K562 (cell line): ENCODE measurements at regions not wholly inside any gene's neighbourhood (a gene's known extent, or its start where the extent isn't known, plus 50 kb on each side); places are given as distances from the start of the nearest gene placed in this dataset.

Experiments used
- ATF2 ChIP-seq: sonication (generic); formaldehyde crosslinking; IDR thresholded peaks from 2 replicates; pipeline ENCODE4 v1.8.1; 2022; ENCODE audit warnings: missing genetic modification reagents
- CTCF ChIP-seq, 3 experiments: IDR thresholded peaks in 2 of 3; conservative IDR thresholded peaks in 1 of 3; 2 replicates each; pipeline ENCODE4 v1.5.1; 2011 to 2012; ENCODE audit warnings: low read length in 3 of 3, mild to moderate bottlenecking in 3 of 3, control low read depth in 2 of 3, improper control_type of control experiment in 1 of 3, inconsistent platforms in 1 of 3, low read depth in 1 of 3, mixed read lengths in 1 of 3, moderate library complexity in 1 of 3; ENCODE audit not compliant: insufficient read depth in 2 of 3
- FOXM1 ChIP-seq, 2 experiments: fragments of 450-650 bp in 1 of 2; sonication (generic) in 1 of 2; formaldehyde crosslinking in 1 of 2; IDR thresholded peaks; 2 replicates each; pipeline versions ENCODE4 v1.6.1 to v1.9.0; 2017 to 2022; ENCODE audit warnings: low read depth in 2 of 2, mild to moderate bottlenecking in 2 of 2, missing genetic modification reagents in 1 of 2, moderate library complexity in 1 of 2
- PHF8 ChIP-seq: fragments of 200-600 bp; sonication (generic); IDR thresholded peaks from 2 replicates; pipeline ENCODE4 v1.6.1; 2012; ENCODE audit warnings: mixed run types, mild to moderate bottlenecking, inconsistent platforms, low read length, moderate library complexity, borderline replicate concordance
- RFX5 ChIP-seq: IDR thresholded peaks from 2 replicates; pipeline ENCODE4 v1.6.1; 2011; ENCODE audit warnings: low read depth, mild to moderate bottlenecking, improper control_type of control experiment, low read length
- TAF1 ChIP-seq: IDR thresholded peaks from 2 replicates; pipeline ENCODE4 v1.6.1; 2011; ENCODE audit warnings: mild to moderate bottlenecking, low read length, moderate library complexity; ENCODE audit not compliant: insufficient read depth, control insufficient read depth, severe bottlenecking; ENCODE audit errors: extremely low read depth
- TCF3 ChIP-seq: sonication (generic); formaldehyde crosslinking; IDR thresholded peaks from 2 replicates; pipeline ENCODE4 v1.4.0; 2020; ENCODE audit warnings: mild to moderate bottlenecking, missing genetic modification reagents
- THRB ChIP-seq: fragments of 450-650 bp; formaldehyde crosslinking; conservative IDR thresholded peaks from 2 replicates; pipeline ENCODE4 v1.4.0; 2022; ENCODE audit warnings: mild to moderate bottlenecking, missing genetic modification characterization
- ZNF507 ChIP-seq: conservative IDR thresholded peaks from 2 replicates; pipeline ENCODE4 v1.6.1; 2017; ENCODE audit warnings: missing genetic modification characterization, missing compliant biosample characterization

GRCh38 chr20:11192106-11192505 is 518.3 kb upstream of the JAG1 start:
- no peak for TF ChIP-seq TAF1
- no peak for TF ChIP-seq RFX5
- no peak for TF ChIP-seq ATF2 (CRISPR knock-in tag)
- no peak for TF ChIP-seq FOXM1 (IDR thresholded peaks at IDR 0.05; ENCODE audit: low read depth)
- no peak for TF ChIP-seq FOXM1 (CRISPR knock-in tag; IDR thresholded peaks at IDR 0.05; ENCODE audit: low read depth)
- TF ChIP-seq PHF8 = no peak
- TF ChIP-seq TCF3 (CRISPR knock-in tag) = no peak
- no peak for TF ChIP-seq CTCF (IDR thresholded peaks at IDR 0.05 in 2 of 3, conservative IDR thresholded peaks at IDR 0.05 in 1 of 3; ENCODE audit: insufficient read depth in 2 of 3, low read depth in 1 of 3, low read length in 3 of 3)
- TF ChIP-seq THRB (CRISPR knock-in tag) = no peak
- no peak for TF ChIP-seq ZNF507 (tag)
